A549 (cell line): ENCODE measurements at regions not wholly inside any gene's neighbourhood (a gene's known extent, or its start where the extent isn't known, plus 50 kb on each side); places are given as distances from the start of the nearest gene placed in this dataset.

Experiments used
- ATAC-seq, 2 experiments: fragments of 200-7000 bp in 1 of 2; fragments of >200 bp in 1 of 2; cut with Nextera tagmentation in 1 of 2; cut with Tn5 transposase in 1 of 2; 3 replicates each; pipeline versions ENCODE4 v1.8.0 to v1.9.1; 2018 to 2020; ENCODE audit warnings: mild to moderate bottlenecking in 1 of 2, moderate library complexity in 1 of 2
- CTCF ChIA-PET: fragments of 300-600 bp; sonication (Branson Sonifier 250); formaldehyde crosslinking; extraction: SDS; loops from one replicate; lab custom pipeline; 2021; ENCODE audit warnings: antibody characterized with exemption, inconsistent platforms; lab: Yijun Ruan, JAX
- POLR2A ChIA-PET: fragments of 350-600 bp; formaldehyde crosslinking; extraction: SDS; loops from one replicate; lab custom pipeline; 2021; ENCODE audit warnings: antibody characterized with exemption, inconsistent platforms; lab: Yijun Ruan, JAX
- DNase-seq, 2 experiments: peaks; one replicate each; pipeline versions ENCODE4 v3.0.0 to v3.0.0-alpha.2; 2011 to 2016; ENCODE audit warnings: low read depth in 1 of 2, low spot score in 1 of 2
- FAIRE-seq: peaks from 2 replicates; lab custom pipeline; 2011; peaks lifted over from hg19 to GRCh38; lab: Jason Lieb, UNC
- H3K27ac ChIP-seq, 2 experiments: fragments of >200 bp; sonication (Bioruptor Twin); formaldehyde crosslinking; 3 replicates each; pipeline ENCODE4 v1.5.1; 2016 to 2017
- H3K4me1 ChIP-seq: fragments of >200 bp; sonication (Bioruptor Twin); formaldehyde crosslinking; 3 replicates; pipeline ENCODE4 v1.6.1; 2016
- H3K4me2 ChIP-seq: fragments of >200 bp; sonication (Bioruptor Twin); formaldehyde crosslinking; 3 replicates; pipeline ENCODE4 v1.6.1; 2016
- H3K4me3 ChIP-seq: fragments of >200 bp; sonication (Bioruptor Twin); formaldehyde crosslinking; 3 replicates; pipeline ENCODE4 v1.5.1; 2016
- H3K9me3 ChIP-seq: fragments of >200 bp; sonication (Bioruptor Twin); formaldehyde crosslinking; 3 replicates; pipeline ENCODE4 v1.6.1; 2016
- FOXS1 ChIP-seq: fragments of 250-450 bp; sonication (Bioruptor Pico); IDR thresholded peaks from 2 replicates; pipeline ENCODE4 v1.5.0; 2020; ENCODE audit warnings: mild to moderate bottlenecking, moderate library complexity
- GATA3 ChIP-seq: IDR thresholded peaks from 2 replicates; pipeline ENCODE4 v1.6.1; 2012; ENCODE audit warnings: borderline replicate concordance
- HDAC2 ChIP-seq: fragments of 200-600 bp; sonication (generic); IDR thresholded peaks from 2 replicates; pipeline ENCODE4 v1.6.1; 2016
- MAZ ChIP-seq: fragments of 150-350 bp; IDR thresholded peaks from 2 replicates; pipeline ENCODE4 v1.6.1; 2014; ENCODE audit warnings: antibody characterized with exemption, low read depth, low read length, borderline replicate concordance
- WGBS: methylation state at CpG from one replicate; pipeline ENCODE4 v1.1.6; 2017; ENCODE audit errors: missing lambda C conversion rate; 5-methylcytosine and 5-hydroxymethylcytosine counted together
- TF ChIP-seq, protein P1 (sequence below): fragments of 150-350 bp; IDR thresholded peaks from 2 replicates; pipeline ENCODE4 v1.6.1; 2014; ENCODE audit warnings: low read depth, mild to moderate bottlenecking, low read length
- TF ChIP-seq, protein P2 (sequence below): fragments of >200 bp; sonication (Bioruptor Twin); formaldehyde crosslinking; IDR thresholded peaks from 2 replicates; pipeline ENCODE4 v1.6.1; 2016

DNA sequence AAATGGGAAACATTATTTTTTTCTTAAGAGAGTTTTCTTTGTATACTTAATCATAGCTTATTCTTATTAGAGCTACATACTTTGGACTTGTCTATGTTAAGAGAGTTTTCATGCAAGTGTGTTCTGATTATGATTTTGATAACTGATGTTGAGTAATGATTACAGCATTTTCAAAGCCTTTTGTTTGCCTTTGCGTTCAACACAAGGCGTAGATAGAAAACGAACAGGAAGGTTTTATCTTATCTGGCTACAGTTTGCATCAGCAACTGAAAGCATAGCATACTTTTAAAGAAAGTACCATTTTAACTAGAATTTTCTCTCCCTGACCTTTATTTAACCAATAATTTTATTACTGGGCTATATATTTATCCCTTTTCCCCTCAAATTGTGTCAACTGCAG lies 51.6 kb upstream of the PDLIM5 start:
- Histone ChIP-seq H3K4me3 (no peak overlapping the region), H3K4me2 (no peak overlapping the region), H3K4me1 (no peaks in the 10 kb centered on the region), H3K9me3 (no peaks in the 10 kb centered on the region), H3K27ac (no peak overlapping the region)
- CTCF ChIA-PET: no interaction called here
- DNase-seq: no peak
- TF ChIP-seq HDAC2 (no peak), GATA3 (no peak), MAZ (no peak), FOXS1 (CRISPR knock-in tag) (no peak)
- TF ChIP-seq, protein P1, sequence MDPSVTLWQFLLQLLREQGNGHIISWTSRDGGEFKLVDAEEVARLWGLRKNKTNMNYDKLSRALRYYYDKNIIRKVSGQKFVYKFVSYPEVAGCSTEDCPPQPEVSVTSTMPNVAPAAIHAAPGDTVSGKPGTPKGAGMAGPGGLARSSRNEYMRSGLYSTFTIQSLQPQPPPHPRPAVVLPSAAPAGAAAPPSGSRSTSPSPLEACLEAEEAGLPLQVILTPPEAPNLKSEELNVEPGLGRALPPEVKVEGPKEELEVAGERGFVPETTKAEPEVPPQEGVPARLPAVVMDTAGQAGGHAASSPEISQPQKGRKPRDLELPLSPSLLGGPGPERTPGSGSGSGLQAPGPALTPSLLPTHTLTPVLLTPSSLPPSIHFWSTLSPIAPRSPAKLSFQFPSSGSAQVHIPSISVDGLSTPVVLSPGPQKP: no peak
- TF ChIP-seq, protein P2, sequence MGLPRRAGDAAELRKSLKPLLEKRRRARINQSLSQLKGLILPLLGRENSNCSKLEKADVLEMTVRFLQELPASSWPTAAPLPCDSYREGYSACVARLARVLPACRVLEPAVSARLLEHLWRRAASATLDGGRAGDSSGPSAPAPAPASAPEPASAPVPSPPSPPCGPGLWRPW: no peak
- 63% methylated on average over 3 of the region's 3 CpGs for WGBS
- no peak for ATAC-seq
- POLR2A ChIA-PET: no interaction called here
- no peak for FAIRE-seq
